GM21825 (cell line): ENCODE measurements at regions not wholly inside any gene's neighbourhood (a gene's known extent, or its start where the extent isn't known, plus 50 kb on each side); places are given as distances from the start of the nearest gene placed in this dataset.
"Not testable (repeated sequence)": the region's sequence is repeated elsewhere in the genome, so short reads cannot be mapped to it uniquely, and the experiment has no call there.

ENCODE experiments used
- ATAC-seq: cut with Tn5 transposase; IDR thresholded peaks from one replicate; pipeline ENCODE4 v1.9.1; 2021; ENCODE audit warnings: mild to moderate bottlenecking, moderate library complexity; ENCODE audit not compliant: unreplicated experiment

GRCh38 chr4:107470173-107470572 is 249.9 kb downstream of the PAPSS1 start:
- no peak for ATAC-seq

- ATAC-seq: no peak
Observed at GRCh38 chr4:107468812-107469211, 251.2 kb downstream of the PAPSS1 start.

GRCh38 chr4:107468156-107468555 is 251.9 kb downstream of the PAPSS1 start:
- ATAC-seq: no peak

GRCh38 chr4:107467461-107467860 is 252.6 kb downstream of the PAPSS1 start:
- ATAC-seq: no peak

GRCh38 chr4:107458194-107458593 is 261.8 kb downstream of the PAPSS1 start:
- ATAC-seq: no peak

DNA sequence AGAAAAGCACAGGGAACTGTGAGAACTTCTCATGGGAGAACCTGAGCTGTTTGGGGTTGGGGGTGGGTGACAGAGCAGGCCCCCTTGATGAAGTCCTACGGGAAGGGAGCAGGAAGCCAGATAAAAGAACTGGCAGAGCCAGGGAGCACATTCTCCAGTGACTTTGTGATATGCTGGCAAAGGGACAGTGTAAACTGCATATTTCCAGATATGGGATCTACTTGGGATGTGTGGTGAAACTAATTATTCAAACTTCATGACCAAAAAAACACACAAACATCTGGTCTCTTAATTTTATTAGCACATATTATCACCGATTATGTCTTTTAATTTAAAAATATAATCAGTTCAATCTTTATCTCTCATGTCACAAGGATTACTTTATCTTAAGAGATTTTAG is 266.0 kb downstream of the PAPSS1 start:
- no peak for ATAC-seq

GRCh38 chr4:107452717-107453630 is 267.1 kb downstream of the PAPSS1 start:
- no peak for ATAC-seq

GRCh38 chr4:107449611-107450369 is 270.2 kb downstream of the PAPSS1 start:
- no peak for ATAC-seq

GRCh38 chr4:107442538-107443111 is 277.4 kb downstream of the PAPSS1 start:
- ATAC-seq: no peak

GRCh38 chr4:107439401-107439800 is 280.6 kb downstream of the PAPSS1 start:
- ATAC-seq: no peak

DNA sequence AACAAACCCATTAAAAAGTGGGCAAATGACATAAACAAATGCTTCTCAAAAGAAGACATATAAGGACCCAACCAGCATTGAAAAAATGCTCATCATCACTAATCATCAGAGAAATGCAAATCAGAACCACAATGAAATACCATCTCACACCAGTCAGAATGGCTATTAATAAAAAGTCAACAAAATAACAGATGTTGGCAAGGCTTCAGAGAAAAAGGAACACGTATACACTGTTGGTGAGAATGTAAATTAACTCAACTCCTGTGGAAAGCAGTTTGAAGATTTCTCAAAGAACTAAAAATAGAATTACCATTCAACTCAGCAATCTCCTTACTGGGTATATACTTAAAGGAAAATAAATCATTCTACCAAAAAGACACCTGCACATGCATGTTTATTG is 283.6 kb downstream of the PAPSS1 start:
- ATAC-seq: not testable (repeated sequence)

GRCh38 chr4:107432451-107432850 is 287.6 kb downstream of the PAPSS1 start:
- ATAC-seq: no peak

DNA sequence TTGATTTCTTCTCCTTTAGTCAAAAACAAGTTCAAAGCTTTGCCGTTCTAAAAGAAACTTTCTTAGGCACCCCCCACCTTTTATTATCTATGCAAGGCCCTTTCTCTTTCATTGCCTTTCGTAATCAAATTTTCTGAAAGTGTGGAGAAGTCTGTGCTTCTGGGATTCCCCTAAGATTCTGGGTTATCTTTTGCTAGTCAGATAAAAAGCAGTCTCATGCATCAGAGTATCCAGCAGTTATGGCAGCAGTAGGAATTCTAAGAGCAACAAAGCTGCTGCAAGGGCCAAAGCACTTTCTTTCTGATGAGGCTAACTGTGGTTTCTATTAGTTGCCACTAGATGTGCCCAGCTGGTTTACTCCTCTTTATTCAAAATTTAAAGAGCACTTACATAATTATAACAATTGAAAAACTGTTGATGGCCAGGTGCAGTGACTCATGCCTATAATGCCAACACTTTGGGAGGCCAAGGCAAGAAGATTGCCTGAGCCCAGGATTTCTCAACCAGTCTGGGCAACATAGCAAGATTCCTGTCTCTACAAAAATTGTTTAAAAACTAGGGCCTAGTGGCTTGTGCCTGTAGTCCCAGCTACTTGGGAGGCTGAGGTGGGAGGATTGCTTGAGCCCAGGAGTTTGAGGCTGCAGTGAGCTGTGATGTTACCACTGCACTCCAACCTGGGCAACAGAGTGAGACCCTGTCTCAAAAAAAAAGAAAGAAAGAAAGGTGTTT is 296.2 kb downstream of the PAPSS1 start:
- ATAC-seq: no peak

DNA sequence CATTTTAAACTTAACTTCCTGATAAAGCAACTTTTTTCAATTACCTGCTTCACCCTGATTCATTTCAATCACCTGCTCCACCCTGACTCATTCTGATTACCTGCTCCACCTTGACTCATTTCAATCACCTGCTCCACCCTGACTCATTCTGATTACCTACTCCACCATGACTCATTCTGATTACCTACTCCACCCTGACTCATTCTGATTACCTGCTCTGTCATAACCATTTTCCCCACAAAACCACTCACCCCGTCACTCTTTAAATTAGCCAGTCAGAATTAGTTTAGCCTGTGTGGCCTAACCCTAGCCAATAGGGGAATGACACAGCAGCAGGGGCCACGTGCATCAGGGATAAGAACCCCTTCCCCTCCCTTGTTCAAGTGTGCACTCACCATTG is 300.5 kb downstream of the PAPSS1 start:
- ATAC-seq: not testable (repeated sequence)

- ATAC-seq: no peak
Observed at GRCh38 chr4:107419052-107419451, 301.0 kb downstream of the PAPSS1 start.

- ATAC-seq: not testable (repeated sequence)
Observed at GRCh38 chr4:107415490-107415889, 304.5 kb downstream of the PAPSS1 start.

GRCh38 chr4:107409872-107410271 is 310.2 kb downstream of the PAPSS1 start:
- ATAC-seq: not testable (repeated sequence)

DNA sequence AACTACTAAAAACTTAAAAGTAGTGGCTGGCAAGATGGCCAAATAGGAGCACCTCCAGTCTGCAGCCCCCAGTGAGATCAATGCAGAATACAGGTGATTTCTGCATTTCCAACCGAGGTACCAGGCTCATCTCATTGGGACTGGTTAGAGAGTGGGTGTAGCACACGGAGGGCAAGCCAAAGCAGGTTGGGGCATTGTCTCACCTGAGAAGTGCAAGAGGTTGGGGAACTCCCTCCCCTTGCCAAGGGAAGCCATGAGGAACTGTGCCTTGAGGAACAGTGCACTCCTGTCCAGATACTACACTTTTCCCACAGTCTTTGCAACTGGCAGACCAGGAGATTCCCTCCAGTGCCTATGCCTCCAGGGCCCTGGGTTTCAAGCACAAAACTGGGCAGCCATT is 311.1 kb downstream of the PAPSS1 start:
- no peak for ATAC-seq

DNA sequence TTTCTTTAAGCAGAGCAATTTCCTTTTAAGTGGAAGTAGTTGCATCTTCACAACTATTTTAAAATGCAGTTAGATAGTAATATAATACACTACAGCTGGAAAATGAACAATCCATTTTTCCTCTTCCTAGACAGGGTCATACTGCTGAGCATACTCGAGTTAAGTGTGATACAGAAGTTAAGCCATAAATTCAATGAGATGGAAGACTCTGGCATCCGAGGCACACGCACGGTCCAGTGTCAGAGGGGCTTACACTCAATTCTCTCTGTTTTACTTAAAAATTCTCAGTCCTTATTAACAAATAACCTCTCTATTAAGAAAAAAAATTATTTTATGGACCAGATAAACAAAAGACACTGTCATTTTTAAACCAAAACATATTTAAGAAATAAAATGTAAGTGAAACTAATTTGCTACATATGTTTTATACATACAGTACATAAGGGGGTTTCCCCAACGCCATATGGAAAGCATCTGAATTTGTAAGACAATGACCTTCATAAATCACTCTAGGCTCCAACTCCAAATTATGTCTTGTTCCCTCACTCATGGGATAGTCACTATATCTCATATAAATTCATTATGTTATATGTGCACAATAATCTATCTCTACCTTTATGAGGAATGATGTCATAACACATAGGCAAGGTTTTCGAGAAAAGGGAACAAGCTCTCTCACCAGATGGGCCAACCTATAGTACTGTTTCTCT is 315.3 kb downstream of the PAPSS1 start:
- ATAC-seq: no peak

DNA sequence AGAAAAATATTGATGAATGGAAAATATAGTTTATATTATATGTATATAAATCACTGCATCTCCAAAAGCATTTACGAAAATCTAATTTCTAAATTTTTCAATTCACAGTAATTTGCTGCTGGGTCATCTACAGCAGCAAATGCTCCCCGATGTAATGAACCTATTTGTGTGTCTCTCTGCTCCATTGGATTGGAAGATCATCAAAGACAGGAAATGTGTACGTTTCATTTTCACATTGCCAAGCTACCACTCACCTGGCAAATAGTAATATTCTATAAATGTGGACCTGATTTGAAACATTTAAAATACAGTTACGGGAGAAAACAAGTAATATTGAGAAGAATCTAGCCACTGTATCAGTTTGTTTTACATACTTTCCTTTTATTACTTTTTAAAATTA is 317.7 kb downstream of the PAPSS1 start:
- ATAC-seq: no peak
